RPMI8226 (cell line): ENCODE measurements at regions not wholly inside any gene's neighbourhood (a gene's known extent, or its start where the extent isn't known, plus 50 kb on each side); places are given as distances from the start of the nearest gene placed in this dataset.
"Not testable (repeated sequence)": the region's sequence is repeated elsewhere in the genome, so short reads cannot be mapped to it uniquely, and the experiment has no call there.

Experiments
- DNase-seq: peaks from one replicate; pipeline ENCODE4 v3.0.0-alpha.2; 2015

DNA sequence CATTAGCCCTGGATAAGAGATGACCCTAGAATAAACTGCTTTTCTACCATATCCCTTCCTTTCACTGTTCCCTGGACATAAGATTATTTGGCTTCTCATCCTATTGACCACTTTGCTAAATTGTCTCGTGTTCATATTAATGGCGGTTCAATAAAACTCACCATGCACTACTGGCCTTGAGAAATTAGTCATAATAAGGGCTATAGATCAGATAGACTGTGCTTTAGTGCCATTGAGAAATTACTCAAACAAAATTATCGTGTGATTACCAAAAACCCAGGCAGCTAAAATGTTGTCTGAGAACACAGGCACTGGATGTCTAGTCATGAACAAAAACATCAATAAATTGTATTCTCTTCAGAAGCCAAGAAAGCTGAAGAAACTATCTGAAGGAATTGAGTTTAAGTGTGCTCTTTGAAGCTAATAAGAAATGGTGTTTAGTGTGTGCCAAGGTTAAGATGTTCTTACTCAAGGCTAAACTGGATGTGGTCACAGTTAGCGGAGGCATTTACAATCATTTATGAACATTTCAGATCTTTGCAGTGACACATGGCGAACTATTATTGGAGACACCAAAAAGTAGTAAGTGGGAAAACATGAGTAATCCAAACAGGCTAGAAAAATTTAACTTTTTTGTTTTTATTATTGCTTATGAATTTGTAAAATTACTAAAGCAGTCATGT, 460.4 kb upstream of the RORB start:
- DNase-seq = no peak

DNA sequence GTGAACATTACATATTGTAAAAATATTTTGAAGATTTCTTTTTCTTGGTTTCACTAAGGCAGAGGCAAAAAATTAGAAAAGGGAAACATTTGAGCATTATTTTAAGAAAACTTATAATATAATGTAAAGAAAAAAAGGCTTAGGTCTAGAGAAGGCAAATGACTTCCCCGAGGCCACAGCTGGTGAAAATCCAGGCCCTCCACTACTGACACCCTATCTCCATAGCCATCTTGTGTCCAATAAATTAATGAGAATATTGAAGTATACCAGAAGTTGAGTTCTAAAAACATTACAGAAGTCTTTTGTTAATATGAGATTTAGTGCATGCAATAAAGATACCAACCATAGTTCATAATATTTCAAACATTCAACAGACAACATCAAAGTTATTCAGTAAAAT, 459.9 kb upstream of the RORB start:
- DNase-seq = no peak

- DNase-seq = no peak
Observed at GRCh38 chr9:74041588-74041987, 455.5 kb upstream of the RORB start.

DNA sequence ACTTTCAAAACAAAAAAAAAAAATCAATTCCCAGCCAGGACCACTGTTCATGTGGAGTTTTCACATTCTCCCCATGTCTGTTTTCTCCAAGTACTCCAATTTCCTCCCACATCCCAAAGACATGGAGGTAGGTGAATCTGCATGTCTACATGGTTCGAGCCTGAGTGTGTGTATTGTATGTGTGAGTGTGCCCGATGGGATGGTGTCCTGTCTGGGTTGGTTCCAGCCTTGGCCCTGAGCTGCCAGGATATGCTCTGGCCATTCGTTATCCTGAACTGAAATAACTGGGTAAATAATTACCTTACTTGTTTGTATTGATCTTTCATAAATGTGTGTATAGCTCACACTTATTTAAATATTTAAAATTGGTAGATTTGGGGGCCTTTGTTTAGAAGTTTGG, 452.3 kb upstream of the RORB start:
- no peak for DNase-seq

DNA sequence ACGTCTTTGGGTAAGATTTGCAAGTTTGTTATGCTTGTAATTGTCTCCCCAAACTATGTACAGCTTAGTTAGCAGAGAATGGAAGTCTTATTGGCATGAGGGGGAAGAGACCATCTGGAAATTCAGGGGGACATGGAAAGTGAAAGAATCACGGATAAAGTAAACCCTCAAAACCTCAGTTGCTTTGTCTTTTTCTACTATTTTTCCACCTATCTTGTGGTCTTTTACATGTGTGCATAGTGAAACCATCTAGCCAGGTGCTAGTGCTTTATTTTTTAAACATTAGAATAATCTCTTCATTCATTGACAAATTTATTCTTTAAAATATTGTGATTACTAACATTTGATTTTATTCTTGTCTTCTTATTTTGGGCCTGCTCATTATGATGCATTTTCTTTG, 441.1 kb upstream of the RORB start:
- no peak for DNase-seq

DNA sequence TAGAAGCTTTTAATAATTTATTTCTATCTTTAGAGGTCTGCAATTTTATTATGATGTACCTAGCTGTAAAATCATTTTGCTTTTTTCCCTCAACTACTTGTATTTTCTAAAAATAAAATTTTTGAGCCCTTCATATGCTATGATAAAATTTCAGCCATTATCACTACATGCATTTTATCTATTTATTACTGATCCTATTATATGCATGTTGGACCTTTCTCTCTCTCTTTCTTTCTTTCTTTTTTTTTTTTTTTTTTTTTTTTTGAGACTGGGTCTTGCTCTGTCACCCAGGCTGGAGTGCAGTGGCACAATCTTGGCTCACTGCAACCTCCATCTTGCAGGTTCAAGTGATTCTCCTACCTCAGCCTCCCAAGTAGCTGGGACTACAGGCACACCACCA, 440.1 kb upstream of the RORB start:
- not testable (repeated sequence) for DNase-seq

- DNase-seq = no peak
Observed at GRCh38 chr9:74064702-74065101, 432.4 kb upstream of the RORB start.

- no peak for DNase-seq
Observed at GRCh38 chr9:74066128-74066527, 431.0 kb upstream of the RORB start.

- DNase-seq = no peak
Observed at GRCh38 chr9:74066605-74067004, 430.5 kb upstream of the RORB start.

DNA sequence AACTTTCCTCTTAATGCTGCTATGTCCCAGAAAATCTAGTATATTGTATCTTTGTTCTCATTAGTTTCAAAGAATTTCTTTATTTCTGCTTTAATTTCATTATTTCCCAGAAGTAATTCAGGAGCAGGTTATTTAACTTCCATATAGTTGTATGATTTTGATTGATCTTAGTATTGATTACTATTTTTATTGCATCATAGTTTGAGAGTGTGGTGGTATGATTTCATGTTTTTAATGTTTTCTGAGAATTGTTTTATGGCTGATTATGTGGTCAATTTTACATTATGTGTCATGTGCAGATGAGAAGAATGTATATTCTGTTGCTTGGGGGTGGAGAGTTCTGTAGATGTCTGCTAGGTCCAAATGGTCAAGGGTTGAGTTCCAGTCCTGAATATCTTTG, 425.6 kb upstream of the RORB start:
- DNase-seq = no peak

DNA sequence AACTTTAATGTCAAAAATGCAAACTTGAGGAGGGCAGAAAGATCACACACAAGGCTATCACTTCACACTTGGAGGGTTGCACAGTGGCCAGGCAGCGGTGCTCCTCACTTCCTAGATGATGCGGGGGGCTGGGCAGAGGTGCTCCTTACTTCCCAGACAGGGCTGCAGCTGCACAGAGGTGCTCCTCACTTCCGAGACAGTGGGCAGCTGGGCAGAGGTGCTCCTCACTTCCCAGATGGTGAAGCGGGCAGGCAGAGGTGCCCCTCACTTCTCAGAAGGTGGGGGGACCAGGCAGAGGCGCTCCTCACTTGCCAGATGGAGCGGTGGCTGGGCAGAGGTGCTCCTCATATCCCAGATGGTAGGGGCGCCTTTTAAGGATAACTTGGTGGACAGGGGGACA, 423.2 kb upstream of the RORB start:
- no peak for DNase-seq

- DNase-seq = no peak
Observed at GRCh38 chr9:74078647-74079046, 418.5 kb upstream of the RORB start.

- DNase-seq = not testable (repeated sequence)
Observed at GRCh38 chr9:74080652-74081051, 416.5 kb upstream of the RORB start.

DNA sequence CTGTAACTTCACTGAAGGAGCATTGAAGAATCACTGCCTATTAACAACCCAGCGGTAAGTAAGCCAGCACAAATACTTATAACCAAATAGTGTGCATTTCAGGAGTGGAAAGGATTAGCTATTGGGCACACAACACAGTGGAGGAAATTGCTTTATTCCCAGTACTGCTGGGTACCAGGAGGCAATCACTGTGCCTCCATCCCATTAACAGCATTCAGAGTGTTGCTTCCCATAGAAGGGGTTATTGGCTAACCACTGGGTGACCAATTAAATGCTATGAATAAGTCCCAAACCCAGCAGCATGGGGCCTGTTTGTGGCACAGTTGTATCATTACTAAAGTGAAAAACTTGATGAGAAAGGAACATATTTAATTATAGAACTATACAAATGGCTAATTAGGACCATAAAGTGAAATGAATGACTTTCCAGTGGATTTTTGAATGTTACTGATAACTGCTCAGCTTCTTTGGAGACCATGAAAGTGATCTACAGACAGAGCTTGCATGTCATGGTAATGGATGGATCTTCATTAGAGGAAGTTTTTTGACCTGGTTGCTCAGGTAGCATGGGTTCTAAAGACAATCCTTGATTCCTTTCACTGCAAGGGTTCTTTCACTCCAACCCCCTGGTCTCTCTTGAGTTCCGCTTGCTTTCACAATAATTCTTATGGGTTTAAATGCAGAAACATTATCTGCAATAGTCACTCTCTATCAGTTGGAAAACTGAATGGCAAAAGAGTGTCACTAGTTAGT, 413.3 kb upstream of the RORB start:
- DNase-seq = no peak

DNA sequence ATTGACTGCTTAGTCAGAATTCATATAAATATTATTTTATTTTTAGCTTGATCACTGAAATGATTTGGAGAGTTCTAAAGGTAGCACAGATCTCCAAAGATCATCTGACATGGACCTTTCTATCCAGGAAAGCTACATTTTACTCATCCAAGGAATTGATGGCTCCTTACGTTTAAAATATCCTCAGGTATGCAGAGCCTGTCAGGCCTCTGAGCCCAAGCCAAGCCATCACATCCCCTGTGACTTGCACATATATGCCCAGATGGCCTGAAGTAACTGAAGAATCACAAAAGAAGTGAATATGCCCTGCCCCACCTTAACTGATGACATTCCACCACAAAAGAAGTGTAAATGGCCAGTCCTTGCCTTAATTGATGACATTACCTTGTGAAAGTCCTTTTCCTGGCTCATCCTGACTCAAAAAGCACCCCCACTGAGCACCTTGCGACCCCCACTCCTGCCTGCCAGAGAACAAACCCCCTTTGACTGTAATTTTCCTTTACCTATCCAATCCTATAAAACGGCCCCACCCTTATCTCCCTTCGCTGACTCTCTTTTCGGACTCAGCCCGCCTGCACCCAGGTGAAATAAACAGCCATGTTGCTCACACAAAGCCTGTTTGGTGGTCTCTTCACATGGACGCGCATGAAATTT, 411.6 kb upstream of the RORB start:
- DNase-seq = not testable (repeated sequence)

DNA sequence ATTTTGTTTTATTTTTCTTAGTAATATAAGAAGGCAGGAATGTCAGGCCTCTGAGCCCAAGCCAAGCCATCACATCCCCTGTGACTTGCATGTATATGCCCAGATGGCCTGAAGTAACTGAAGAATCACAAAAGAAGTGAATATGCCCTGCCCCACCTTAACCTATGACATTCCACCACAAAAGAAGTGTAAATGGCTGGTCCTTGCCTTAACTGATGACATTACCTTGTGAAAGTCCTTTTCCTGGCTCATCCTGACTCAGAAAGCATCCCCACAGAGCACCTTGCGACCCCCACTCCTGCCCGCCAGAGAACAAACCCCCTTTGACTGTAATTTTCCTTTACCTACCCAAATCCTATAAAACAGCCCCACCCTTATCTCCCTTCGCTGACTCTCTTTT, 406.2 kb upstream of the RORB start:
- not testable (repeated sequence) for DNase-seq

DNA sequence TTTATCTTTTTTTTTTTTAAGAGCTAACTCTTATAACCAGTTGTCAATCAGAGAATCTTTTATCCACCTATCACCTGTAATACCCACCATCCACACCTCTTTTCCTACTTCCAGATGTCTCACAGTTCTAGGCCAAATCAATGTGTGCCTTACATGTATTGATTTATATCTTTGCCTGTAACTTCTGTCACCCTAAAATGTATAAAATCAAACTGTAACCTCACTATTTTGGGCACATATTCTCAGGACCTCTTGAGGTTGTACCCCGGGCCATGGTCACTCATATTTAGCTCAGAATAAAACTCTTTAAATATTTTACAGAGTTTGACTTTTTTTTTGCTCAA, 404.7 kb upstream of the RORB start:
- DNase-seq = no peak

GRCh38 chr9:74094037-74094436, 403.1 kb upstream of the RORB start:
- not testable (repeated sequence) for DNase-seq

DNA sequence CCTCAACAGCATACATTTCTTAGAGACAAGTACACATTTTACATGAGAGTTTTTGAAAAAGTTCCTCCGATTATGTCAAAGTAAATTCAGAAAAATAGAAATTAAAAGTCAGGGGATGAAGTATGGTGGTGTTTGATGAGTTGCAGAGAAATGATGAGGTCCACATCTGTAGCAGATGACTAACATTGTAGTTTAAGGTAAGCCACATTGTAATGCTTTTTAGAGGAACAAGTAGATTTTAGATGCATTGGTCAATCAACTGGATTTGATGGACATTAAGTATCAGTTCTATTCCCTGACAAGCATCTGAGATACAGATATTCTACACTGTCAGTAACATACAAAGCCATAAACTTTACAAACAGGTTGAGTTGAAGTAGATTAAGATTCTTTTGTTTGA, 402.4 kb upstream of the RORB start:
- no peak for DNase-seq

DNA sequence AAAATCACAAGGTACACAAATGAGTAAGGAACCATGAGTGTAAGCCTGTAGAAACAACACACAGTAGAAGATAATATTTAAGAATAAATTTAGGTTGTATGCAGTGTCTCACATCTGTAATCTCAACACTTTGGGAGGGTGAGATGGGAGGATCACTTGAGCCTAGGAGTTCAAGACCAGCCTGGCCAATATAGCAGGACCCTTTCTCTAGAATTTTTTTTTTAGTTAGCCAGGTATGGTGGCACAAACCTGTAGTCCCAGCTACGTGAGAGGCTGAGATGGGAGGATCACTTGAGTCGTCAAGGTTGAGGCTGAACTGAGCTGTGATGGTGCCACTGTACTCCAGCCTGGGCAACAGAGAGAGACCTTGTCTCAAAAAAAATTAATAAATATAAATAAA, 401.2 kb upstream of the RORB start:
- DNase-seq = no peak

GRCh38 chr9:74096420-74096819, 400.7 kb upstream of the RORB start:
- DNase-seq = no peak

DNA sequence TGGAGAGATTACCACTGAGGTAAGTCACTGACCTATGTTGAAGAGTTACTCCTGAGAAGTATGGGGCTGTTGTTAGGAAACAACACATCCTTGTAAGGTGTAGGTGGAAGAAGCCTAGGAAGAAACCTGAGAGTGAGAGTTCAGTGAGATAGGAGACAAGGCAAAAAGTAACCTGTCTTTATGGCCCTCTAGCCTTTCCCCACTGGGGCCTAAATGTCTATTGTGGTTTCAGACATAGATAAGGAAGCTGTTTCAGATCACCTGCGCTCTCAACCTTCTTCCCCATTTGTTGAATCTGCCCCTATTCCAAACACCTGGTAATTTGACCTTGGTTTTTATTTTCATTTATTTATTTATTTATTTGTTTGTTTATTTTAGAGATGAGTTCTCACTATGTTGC, 397.1 kb upstream of the RORB start:
- no peak for DNase-seq

DNA sequence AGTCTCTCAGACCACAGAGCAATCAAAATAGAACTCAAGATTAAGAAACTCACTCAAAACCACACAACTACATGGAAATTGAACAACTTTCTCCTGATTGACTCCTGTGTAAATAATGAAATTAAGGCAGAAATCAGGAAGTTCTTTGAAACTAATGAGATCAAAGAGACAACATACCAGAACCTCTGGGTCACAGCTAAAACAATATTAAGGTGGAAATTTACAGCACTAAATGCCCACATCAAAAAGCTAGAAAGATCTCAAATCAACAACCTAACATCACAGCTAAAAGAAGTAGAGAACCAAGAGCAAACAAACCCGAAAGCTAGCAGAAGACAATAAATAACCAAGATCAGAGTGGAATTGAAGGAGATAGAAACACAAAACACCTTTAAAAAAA, 395.0 kb upstream of the RORB start:
- not testable (repeated sequence) for DNase-seq

DNA sequence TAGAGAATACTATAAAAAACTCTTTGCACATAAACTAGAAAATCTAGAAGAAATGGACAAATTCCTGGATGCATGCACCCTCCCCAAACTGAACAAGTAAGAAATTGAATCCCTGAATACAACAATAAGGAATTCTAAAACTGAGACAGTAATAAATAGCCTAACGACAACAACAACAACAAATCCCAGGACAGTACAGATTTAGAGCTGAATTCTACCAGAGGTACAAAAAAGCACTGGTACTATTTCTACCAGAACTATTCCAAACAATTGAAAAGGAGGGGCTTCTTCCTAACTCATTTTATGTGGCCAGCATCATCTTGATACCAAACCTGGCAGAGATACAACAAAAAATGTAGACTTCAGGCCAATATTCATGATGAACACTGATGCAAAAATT, 394.4 kb upstream of the RORB start:
- no peak for DNase-seq
